ENCODE measurements at regions not wholly inside any gene's neighbourhood (a gene's known extent, or its start where the extent isn't known, plus 50 kb on each side); places are given as distances from the start of the nearest gene placed in this dataset.

DNA sequence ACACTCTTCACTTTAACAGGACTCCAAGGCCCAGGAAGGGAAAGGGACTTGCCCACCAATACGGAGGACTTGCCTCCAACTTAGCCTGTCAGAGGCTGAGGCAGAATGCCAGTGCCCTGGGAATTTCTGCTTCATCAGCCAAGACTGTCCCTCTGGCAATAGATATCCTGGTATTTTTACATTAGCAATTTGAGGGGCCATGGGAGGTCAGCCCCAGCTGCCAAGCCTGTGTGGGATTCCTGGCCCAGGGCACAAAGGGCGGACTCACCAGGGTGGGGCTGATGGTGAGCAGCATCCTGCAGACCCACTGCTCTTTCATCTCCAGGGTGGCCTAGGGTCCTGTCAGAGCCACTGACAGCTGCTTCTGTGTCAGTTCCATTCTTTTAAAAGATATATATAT, 78.3 kb upstream of the CIBAR2 start:
- DNase-seq = no peak

DNA sequence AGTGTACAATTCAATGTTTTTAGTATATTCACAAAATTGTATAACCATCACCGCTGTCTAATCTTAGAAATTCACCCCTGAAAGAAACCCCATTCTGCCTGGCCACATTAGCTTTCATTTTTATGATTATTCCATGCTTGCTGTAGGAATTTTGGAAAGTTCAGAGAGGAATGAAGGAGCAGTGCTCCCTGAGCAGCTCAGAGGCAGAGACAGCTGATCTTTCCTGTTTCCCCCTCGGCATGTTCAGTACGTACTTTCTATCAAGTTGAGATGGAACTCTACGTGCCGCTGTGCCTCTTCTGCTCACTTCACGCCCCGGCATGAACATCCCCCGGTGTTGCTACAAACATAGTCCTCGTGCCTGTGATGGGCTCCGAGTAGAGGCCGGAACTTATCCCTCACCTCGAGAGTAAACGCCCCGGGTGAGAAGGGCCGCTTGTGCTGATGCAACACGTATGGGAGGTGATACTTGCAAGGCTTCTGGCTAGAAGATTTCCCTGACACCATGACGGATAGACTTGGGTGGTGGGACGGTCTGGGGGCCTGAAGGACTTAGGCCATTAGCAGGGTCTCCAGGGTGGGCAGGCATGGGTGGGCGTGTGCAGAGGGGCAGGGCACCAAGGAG, 79.2 kb upstream of the CIBAR2 start:
- no peak for DNase-seq

DNA sequence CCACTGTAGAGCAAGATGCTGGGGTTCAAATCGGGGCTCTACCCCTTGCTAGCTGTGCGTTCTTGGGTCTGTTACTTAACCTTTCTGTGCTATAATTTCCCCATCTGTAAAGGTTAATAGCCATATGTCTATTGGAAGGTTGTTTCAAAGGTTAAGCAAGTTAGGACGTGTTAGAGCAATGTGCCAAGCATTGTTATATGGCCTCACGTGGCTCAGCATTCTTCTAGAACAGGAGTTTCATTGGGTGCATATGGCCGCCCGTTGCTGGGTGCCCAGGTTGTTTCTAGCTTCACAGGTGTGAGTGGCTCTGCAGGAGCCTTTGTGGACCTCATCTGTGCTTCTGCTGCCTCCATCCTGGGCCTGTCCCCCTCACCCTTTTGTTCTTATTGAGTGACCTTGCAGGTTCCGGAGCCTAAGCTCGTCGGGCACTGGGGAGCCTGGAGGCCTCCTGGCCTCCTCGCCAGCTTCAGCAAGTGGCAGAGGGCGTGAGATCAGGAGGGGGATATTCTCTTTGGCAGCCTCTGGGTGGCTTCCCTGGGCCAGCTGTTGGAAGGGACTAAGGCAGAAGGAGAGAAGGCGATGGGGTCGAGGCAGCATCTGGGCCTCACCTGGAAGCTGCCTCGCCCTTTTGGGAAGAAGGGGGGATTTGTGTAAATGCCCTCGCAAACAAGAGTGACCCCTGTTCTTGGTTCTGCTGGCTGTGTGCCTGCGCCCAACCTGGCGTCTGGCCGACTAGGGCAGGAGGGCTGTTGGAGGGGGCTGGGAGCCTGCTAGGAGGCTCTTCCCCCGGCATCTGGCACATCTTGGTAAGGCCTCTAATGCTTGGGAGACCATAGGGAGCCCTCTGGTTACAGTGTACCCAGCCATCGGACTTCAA, 80.2 kb upstream of the CIBAR2 start:
- DNase-seq = no peak

- no peak for DNase-seq
Observed at GRCh38 chr16:85193115-85193493, 80.8 kb upstream of the CIBAR2 start.

- DNase-seq = no peak
Observed at GRCh38 chr16:85193876-85194275, 81.6 kb upstream of the CIBAR2 start.

DNA sequence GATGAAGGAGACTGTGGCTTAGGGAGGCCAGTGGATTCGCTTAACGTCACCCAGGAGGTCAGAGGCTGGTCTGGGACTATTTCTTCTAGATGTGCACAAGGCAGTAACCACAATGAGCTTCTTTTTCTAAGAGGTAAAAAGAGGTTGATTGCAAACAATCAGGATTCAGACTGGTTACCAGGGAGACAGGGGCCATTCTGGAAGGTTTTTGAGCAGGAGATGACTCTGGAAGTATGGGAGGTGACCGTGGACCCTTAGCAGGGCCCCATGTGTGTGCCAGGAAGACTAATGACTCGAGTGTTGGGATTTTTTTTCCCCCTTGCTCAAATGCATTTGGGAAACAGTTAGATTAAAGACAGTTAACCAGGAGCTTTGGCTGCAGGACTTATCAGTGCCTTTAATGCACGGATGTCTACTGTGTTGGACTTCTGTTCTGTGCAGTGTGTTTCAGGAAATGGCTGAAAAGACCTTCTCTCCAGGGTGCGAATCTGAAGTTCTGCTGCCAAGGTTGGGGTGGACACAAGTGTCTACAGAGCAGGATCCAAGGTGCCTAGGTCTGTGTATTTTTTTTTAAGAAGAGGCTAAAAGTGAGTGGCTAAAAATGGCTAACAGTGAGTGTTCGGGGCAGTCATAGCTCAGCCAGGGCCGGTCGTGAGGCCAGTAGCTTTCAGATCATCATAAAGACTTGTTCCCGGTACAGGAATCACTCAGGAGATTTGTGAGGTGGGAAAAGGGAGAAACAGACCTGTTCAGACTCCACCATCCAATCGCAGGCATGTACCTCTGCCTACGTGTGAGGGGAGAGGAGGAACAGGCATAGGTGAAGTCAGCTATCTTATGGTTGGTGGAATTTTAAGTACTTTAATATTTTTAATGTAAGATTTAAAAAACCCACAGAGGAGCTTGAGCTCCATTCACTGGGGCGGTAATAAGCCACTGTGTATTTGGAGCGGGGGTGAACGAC, 82.3 kb upstream of the CIBAR2 start:
- no peak for DNase-seq

GRCh38 chr16:85195271-85195647, 83.0 kb upstream of the CIBAR2 start:
- DNase-seq = no peak

- no peak for DNase-seq
Observed at GRCh38 chr16:85195900-85196772, 83.9 kb upstream of the CIBAR2 start.

- no peak for DNase-seq
Observed at GRCh38 chr16:85196976-85197375, 84.7 kb upstream of the CIBAR2 start.

DNA sequence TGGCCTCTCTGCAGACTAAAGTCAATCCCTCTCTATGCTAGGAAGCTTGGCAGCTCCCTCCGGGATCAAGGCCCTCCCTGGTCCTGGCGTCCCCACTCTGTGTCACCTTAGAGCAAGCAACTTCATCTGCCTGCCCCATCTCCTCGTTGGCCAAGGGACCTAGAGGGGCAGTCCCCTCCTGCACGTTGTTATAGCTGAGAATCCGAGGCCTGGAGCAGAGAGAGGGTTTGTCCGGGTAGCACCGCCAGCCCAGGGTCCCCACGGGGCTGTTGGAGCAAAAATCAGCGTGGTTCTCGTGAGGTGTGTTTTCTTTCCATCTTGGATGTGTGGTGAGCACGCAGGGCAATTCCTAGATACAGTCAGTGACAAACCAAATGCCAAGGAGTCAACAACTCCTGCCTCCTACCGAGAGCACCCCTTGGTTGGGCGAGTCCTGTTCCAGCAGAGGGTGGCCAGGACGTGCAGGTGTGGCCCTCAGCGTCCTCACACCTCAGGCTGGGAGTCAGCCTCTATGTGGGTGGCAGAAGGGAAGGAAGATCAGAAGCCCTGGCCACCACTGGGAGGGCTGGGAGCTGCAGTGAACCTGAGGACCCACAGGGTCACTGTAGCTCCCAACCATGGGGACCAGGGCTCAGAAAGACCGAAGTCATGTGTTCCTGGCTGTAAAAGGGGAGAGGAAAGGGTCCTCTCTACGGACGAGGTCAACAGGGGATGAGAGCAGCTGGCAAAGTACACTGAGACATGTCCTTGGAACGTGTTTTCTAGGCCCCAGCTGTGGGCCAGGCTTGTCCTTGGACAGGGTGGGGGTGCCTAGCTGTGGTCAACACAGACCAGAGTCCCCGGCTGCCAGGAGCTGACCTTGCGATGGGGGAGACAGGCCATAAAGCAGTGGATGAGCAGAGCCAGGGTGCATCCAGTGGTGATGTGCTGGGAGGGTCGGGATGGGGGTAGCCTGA, 85.6 kb upstream of the CIBAR2 start:
- no peak for DNase-seq

DNA sequence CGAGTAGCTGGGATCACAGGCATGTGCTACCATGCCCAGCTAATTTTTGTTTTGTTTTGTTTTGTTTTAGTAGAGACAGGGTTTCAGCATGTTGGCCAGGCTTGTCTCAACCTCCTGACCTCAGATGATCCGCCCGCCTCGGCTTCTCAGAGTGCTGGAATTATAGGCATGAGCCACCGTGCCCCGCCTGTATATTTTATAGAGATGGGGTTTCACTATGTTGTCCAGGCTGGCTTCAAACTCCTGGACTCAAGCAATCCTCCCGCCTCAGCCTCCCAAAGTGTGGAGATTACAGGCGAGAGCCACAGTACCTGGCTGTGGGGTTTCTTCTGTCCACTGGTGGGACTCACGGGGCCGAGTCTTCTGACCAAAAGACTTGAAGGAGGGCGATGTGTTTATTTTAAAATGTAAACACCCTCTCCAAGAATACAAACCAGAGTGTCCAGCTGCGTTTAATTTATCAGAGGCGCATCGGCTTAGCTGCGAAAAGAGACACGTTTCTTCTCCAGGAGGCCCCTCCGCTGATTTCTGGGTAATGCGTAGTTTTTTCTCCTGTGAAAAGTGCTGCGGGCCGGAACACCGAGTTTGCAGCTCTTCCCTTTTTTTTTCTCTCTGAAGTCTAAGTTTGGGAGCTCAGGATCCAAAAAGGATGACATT, 86.9 kb upstream of the CIBAR2 start:
- no peak for DNase-seq

DNA sequence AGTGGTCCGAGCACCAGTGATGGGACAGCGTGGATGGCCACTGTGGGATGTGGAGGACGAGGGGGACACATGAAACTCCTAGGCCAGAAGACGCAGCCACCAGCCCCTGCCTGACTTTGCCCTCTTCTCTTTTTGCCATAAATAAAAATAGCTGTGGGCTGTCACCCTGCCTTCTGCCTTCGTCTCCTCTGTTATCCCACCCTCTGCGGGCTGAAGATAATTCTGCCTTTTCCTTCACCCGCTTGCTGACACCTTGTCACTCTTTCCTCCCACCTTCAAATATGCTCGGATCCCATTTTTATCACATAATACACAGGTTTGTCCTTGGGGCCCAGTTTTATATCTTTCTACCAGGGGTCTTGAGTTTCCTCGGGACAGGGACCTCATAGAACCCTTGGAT, 87.6 kb upstream of the CIBAR2 start:
- no peak for DNase-seq

- DNase-seq = no peak
Observed at GRCh38 chr16:85200471-85201278, 88.4 kb upstream of the CIBAR2 start.

- no peak for DNase-seq
Observed at GRCh38 chr16:85201574-85201973, 89.3 kb upstream of the CIBAR2 start.

DNA sequence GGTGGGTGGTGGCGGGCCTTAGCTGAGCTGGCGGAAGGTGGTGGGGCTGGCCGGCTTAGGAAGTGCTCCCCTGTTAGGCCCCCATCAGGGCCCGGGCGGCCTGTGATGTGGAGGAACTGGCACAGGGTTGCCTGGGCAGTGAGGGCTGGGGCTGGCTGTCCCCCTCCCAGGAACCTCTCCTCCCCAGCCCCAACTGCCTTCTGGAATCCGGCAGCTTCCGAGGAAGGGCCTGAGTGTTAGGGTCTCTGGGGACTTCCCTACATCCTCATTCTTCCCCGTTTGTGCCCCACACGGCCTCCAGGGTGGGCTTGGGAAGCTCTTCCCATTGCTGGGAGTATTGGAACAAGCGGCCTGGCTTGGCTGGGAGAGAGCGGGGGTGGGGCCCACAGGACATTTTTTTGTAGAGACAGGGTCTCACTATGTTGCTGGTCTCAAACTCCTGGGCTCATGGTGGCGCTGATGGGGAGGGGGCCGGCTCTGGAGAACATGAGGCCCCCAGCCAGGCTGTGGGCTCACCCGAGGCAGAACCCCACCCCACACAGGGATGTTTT, 89.9 kb upstream of the CIBAR2 start:
- no peak for DNase-seq

- no peak for DNase-seq
Observed at GRCh38 chr16:85202631-85203461, 90.6 kb upstream of the CIBAR2 start.

DNA sequence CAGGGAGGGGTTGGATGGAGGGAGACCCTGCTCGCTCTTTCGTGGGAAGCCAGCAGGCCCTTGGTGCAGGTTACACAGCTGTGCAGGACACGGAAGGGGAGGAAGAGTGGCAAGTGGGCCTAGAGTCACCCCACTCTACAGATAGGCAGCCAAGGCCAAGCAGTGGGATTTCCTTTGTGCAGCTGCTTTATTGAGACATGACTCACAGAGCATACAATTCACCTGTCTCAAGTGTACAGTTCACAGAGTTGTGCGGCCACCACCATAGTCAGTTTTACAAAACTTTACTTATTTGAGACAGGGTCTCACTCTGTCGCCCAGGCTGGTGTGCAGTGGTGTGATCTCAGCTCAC, 91.2 kb upstream of the CIBAR2 start:
- no peak for DNase-seq

DNA sequence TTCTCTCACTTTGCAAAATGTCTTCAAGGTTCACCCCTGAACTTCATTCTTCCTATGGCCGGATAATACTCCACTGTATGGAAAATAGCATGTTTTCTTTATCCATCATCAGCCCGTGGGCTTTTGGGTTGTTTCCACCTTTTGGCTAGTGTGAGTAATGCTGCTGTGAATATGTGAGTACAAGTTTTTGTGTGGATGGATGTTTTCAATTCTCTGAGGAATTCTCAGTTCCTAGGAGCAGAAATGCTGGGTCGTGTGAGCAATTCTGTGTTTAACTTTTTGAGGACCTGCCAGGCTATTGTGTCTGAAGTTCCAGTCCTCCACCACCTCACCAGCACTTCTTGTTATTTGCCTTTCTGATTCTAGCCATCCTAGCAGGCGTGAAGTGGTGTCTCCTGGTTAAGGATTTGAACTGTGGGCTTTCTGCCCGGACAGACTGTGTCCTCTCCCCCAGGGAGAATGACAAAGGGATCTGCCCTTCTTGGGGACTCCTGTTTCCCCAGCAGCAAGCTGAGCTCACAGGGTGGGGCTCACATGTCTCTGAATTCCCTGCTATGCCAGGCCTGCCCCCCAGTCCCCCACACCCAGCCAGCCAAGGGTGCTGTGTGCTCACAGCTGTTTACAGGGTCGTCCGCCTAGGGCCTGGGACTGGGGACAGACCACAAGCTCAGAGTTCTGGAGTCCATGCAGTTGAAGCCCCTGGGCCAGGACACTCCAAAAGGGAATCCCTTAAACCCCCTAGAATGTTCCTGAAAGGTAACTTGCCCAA, 92.2 kb upstream of the CIBAR2 start:
- DNase-seq = no peak
